GM12873 (cell line): ENCODE measurements at regions not wholly inside any gene's neighbourhood (a gene's known extent, or its start where the extent isn't known, plus 50 kb on each side); places are given as distances from the start of the nearest gene placed in this dataset.

Experiments used
- TF ChIP-seq, protein P1 (sequence below): IDR thresholded peaks from 2 replicates; pipeline ENCODE4 v1.5.1; 2012; ENCODE audit warnings: low read depth, mild to moderate bottlenecking, moderate library complexity, low read length, control low read depth; ENCODE audit not compliant: insufficient read depth; ENCODE audit errors: missing control alignments

DNA sequence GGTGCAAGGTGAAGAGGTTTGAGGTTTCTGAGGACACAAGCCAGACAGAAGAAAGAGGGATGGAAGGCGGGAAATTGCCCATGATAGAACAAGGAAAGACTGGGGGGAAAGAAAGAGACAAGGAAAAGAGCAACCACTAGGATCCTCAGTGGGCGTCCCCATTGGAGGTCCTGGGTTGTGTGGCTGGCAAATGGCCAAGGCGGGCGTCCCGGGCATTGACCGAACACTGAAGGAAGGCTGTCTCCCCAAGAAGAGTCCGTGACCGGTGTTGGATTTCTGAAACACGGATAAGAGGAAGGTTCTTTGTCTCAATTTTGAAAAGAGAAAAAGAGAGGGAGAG, 746.6 kb upstream of the ADGRB3 start:
- TF ChIP-seq, protein P1, sequence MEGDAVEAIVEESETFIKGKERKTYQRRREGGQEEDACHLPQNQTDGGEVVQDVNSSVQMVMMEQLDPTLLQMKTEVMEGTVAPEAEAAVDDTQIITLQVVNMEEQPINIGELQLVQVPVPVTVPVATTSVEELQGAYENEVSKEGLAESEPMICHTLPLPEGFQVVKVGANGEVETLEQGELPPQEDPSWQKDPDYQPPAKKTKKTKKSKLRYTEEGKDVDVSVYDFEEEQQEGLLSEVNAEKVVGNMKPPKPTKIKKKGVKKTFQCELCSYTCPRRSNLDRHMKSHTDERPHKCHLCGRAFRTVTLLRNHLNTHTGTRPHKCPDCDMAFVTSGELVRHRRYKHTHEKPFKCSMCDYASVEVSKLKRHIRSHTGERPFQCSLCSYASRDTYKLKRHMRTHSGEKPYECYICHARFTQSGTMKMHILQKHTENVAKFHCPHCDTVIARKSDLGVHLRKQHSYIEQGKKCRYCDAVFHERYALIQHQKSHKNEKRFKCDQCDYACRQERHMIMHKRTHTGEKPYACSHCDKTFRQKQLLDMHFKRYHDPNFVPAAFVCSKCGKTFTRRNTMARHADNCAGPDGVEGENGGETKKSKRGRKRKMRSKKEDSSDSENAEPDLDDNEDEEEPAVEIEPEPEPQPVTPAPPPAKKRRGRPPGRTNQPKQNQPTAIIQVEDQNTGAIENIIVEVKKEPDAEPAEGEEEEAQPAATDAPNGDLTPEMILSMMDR, result no peak

DNA sequence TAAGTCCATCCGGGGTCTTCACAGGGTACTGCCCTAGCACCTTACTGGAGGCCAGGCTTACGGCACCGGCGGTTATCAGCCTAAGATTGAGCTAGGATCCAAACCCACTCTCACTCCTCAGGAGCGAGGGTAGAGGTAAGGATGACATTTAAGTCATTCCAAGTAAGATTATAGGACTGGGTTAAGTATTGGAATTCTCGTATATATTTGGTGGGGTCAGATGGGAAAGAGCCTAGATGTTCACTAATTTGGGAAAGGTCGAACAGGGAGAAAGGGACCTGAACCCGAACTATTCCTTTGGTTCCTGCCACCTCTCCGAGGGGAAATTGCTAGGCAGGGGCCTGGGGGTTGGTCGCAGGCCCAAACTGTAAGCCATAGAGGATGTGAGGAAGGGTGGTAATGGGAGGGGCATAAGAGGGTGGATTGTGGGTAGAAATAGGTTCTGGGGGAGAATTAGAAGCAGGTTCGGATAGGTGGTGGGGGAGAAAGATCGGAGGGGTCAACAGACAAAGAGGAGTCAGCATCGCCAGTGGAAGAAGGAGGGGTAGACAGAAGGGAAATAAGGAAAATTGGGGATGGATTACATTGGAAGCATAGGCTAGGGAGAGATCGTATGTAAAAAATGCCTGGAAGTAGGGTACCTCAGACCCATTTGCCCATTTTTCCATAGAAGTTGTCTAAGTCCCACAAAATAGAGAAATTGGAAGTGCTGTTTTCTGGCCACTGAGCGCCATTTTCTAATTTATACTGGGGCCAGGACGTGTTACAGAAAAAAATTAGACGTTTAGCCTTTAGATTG, 747.1 kb upstream of the ADGRB3 start:
- TF ChIP-seq, protein P1, result no peak

DNA sequence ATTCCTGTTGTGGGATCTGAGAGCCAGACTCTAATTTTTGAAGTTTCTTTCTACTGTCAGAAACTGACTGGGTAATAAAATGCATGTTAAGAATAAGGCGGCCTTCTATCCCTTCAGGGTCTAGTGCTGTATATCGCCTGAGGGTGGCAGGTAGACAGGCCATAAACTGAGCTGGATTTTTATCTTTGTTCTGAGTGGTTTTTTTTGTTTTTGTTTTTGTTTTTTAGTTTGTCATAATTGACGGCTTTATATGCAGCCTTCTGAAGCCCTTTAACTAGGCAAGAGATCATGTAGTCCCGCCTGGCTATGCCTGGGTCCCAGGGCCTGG, 747.7 kb upstream of the ADGRB3 start:
- TF ChIP-seq, protein P1, result no peak

DNA sequence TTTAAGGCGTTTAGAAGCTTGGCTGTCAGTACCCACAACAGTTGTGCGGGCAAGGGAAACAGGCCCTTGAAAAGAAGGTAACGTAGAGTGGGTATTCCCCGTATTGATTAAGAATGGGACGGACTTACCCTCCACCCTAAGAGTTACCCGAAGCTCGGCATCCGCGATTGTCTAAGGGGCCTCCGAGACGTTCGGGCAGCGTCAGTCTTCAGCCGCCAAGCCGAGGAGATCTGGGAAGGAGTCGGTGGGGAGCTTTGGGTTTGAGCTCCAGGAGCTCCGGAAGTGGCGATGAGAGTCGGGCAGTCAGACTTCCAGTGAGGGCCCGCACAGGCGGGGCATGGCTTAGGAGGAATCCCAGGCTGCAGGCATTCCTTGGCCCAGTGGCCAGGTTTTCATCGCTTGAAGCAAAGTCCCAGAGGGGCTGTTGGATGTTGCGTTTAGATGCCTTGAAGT, 748.2 kb upstream of the ADGRB3 start:
- TF ChIP-seq, protein P1, result no peak

DNA sequence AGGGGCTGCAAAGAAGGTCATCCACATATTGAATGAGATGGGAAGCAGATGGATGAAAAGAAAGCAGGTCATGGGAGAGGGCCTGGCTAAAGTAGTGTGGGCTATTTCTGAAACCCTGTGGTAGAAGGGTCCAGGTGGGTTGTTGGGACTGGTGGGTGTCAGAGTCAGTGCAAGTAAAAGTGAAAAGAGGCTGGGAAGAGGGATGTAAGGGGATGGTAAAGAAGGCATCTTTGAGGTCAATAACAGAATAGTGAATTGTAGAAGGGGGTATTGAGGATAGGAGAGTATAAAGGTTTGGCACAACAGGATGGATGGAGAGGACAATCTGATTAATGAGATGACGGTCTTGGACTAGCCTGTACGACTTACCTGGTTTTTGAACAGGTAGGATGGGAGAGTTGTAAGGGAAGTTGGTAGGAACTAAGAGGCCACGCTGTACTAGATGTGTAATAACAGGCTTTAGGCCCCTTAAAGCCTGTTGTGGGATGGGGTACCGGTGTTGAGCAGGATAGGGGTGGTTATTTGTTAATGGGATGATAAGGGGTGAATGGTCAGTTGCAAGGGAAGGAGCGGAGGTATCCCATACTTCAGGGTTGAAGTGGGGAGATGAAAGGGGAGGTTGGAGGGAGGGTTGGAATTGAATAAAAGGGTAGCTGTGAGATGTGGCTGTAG, 748.9 kb upstream of the ADGRB3 start:
- TF ChIP-seq, protein P1, result no peak

DNA sequence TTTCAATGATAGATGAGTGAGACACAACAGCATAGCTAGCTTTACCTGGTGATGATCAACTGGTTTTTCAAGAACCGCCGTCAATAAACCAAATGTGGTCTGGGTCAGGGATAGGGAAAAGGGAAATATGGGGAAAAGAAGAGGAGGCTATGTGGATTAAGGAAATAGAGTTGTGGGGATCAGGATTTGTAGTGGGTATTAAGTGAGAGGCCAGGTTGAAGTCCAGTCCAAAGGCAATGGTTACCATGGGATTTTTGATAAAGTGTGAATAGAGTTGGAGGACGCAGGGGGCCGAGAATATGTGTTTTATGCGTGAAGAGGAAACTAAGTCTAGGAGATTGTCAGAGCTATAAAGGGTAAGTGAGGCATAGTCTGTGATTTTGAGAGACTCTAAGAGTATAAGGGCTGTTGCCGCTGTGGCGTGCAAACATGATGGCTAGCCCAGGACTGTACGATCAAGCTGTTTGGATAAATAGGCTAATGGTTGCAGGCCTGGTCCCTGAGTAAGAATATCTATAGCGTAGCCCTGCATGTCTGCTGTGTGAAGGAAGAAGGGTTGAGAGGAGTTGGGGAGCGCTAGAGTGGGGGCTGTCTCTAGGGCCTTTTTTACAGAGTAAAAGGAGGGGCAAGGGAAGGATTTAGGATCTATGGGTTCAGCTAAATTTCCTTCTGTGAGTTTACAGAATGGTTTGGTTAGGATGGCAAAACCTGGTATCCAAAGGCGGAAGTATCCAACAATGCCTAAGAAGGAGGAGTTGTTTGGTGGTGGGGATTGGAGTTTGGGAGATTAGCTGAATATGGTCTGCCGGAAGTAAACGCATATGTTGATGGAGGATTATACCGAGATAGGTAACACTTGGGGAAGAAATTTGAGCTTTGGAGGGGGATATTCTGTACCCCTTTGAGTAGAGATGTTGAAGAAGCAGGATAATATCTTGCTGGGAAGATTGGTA, 749.7 kb upstream of the ADGRB3 start:
- TF ChIP-seq, protein P1, result no peak

DNA sequence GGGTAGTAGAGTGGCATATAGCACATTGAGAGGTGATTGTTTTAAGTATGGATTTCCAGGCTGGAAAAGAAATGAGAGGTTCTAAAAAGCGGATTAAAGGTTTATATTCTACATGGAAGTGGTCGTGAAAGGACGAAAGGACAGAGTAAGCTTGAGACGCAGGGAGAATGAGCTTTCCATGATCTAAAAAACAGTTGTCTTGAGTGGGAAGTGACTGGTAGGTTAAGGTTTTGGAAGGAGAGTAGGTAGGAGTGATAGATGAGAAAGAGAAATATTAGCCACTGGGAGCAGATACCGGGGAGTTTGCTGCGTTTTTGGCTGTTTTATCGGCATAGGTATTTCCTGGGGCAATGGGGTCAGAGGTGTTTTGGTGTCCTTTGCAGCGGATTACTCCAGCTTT, 750.6 kb upstream of the ADGRB3 start:
- TF ChIP-seq, protein P1, result no peak
